Colon (tissue), 2 donors: ENCODE measurements at regions not wholly inside any gene's neighbourhood (a gene's known extent, or its start where the extent isn't known, plus 50 kb on each side); places are given as distances from the start of the nearest gene placed in this dataset.

Experiments
- FAIRE-seq: peaks from 2 replicates; lab custom pipeline; 2012; peaks lifted over from hg19 to GRCh38; lab: Jason Lieb, UNC
- donor health status: control.
- donor health status: control.

DNA sequence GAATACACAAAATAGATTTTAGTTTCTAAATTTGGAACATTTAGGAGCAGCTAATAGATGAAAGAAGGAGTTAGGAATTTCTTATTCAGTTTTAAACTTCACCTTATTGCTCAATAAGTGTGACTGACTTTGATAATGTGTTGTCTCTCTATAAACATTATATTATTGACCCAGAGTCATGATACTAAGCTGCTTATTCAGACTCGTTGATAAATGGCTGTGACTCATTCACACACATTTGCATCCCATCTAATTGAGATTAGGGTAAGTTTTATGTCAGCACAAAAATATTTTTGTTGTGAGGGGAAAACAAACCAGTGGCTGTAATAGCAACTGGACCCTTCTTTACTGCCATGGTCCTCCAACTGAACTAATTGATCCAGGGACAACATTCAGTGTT, 137.6 kb downstream of the GOLIM4 start:
- no peak for FAIRE-seq

DNA sequence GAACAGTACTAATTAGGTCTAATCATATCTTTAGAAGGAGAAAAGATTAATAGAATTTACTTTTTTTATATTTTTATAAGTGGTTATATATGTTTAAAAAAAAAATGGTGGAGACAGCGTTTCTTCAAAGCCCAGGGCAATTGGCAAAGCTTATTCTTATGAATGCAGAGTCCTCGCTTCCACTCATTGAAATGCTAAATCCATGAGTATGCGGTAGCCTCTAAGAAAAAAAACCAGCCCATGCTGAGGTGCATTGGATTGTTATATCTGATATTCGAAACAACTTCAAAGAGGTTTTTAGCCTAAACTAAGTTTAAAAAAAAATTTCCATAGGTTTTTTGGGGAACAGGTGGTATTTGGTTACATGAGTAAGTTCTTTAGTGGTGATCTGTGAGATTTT, 142.8 kb downstream of the GOLIM4 start:
- no peak for FAIRE-seq

DNA sequence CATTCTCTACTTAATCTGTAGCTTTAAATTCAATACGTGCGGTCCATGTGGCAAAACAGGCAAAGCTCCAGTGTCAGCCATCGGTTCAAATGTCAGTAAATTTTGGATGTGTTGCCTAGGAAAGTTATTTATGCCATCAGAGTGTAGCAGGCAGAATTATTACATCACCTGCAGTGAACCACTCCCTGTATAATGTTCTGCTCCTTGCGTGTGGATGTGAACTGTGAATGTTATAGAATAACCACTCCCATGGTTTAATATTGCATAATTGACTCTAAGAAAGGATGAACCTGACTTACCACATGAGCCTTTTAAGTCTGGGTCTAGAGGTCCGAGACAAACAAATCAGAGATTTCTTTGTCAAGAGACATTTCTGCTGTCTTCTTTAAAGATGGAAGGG, 145.5 kb downstream of the GOLIM4 start:
- FAIRE-seq, result no peak

DNA sequence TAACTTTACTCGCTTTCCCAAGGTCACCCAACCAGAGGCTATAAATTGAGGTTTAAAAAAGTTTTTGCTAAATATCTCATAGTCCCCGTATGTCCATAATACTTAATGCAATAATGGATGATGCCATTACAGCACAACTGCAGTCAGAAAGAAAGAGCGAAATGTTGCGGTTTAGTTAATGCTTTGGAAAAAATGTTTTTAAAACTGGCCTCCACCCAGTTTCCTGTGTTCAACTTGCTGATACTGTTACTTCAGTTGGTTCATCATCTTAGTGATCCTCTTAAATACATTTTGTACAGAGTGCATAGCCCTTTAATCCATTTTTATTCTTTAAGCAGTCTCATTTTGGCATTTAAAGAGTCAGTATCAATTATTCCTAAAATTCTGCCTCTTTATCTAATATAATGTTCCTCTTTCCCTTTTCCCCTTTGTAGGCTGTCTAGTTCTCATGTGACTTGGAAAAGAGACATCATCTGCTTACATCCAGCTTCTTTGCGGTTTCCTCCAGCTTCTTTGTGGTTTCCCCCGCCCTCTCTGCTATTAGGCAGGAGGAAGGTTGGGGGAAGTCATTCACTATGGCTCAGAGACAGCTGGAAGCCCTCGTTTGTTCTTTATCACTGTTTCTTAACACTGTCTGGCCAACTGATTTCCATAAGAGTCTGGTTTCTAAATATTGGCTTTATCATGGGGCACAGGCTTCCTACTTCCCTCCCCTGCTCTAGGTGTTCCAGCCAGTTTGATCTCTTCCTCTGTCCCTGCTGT, 154.3 kb downstream of the GOLIM4 start:
- FAIRE-seq, result no peak

DNA sequence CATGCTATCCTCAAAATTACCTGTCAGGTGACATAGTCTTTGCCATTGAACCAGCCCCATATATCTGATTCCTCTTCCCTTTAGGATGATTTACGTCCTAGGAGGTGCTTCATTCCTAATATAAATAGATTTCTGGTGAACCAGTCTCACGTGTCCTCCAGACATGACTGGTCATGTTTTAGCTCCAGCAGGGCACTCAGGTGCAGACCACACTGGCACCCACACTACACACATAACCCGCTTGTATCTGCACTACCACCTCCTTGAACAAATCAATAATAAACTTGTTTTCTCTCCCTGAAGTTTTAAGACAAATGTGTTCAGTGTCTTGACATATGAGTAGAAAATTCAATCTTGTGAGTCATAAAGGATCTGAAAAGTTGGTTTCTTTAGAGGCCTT, 155.5 kb downstream of the GOLIM4 start:
- FAIRE-seq, result no peak

DNA sequence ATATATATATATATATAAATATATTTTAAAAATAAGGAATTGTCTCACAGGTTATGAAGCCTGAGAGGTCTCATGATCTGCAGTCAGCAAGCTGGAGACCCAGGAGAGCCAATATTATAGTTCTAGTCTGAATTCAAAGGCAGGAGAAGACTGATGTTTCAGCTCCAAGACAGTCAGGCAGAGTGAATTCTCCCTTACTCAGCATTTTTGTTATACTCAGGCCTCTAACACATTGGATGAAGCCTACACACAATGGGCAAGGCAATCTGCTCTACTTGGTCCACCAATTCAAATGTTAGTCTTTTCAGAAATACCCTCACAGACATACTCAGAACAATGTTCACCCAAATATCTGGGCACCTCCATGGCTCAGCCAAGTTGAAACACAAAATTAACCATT, 157.2 kb downstream of the GOLIM4 start:
- FAIRE-seq, result no peak

DNA sequence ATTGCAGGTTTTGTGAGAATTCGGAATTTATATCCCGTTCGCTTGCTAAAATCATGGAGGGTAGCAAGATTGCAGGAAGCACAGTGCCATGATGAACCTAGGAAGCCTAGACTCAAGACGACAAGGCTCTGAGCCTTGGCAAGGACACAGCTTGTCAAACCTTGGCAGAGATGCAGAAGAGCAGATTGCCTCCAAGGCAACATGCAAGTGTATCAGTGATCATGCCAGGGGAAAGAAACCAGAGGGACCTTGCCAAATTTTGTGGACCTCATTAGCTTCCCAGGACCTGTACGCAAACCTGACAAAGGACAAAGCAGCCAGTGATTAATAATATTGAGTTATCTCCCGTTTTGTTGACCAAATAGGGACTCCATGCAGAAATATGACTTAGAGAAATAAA, 159.7 kb downstream of the GOLIM4 start:
- FAIRE-seq, result no peak

DNA sequence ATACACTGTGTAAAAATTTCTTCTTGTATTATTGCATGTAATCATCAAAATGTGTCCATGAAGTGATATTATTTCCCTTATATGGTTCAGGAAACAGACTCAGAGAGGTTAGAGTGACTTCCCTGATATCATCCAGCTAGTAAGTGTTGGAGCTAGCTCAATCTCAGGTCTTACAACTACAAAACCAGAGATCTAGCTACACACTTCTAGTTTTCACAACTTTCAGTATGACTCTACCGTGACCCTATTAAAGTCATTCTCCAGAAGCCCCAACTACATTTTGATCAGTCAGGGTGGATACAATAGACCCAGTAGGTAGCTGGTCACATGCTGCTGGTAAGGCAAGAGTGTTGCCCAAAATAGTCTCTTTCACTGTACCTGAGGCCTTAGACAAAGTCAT, 165.3 kb downstream of the GOLIM4 start:
- FAIRE-seq, result no peak

DNA sequence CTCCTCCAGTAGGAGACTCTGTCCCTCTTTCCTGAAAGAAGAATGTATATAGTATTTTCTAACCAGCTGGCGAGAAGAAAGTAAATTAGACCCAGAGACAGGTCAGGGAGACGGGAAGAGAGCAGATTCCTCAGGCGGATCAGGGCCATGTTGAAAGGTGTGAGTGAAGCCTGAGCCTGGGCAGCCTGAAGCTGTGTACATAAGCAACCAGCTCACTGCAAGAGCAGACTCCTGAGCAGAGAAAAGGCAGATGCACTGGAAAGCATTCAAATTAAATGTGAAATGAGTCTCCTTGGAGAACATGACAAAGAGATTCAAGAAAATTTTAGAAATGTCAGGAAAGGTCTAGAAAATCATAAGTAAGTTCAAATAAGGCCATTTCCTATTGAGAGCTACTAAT, 165.8 kb downstream of the GOLIM4 start:
- no peak for FAIRE-seq

DNA sequence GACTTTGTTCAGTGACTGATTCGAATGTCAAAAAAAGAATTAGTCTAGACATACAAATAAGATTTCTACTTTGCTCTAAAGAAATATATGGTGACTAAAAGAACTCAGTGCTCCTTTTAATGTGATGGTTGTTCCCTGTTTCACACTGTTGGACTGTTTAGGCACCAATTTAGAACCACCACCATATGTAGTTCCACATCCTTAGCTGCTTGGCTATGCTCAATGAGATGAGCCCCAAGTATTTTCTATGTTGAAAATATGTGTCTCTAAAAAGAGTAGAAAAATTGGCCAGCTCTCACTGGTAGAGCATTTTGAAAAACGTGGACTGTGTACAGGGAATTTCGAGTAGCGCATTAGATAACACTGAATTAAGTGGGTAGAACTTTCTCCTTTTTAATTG, 167.3 kb downstream of the GOLIM4 start:
- FAIRE-seq, result peak; percentile 36

DNA sequence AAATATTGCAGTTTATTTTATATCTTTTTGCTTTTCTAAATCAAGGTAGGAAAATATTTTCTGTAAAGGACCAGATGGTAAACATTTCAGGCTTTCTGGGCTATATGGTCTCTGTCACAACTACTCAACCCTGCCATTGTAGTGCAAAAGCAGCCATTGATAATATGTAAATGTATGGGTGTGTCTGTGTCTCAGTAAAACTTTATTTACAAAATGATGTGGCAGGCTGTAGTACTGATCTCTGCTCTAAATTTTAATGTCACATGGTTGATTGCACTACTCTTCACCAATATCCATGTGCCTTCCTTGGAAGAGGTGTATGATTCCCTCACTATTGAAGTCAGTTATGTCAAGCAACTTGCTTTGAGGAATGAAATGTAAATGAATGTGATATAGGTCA, 175.0 kb downstream of the GOLIM4 start:
- FAIRE-seq, result no peak

DNA sequence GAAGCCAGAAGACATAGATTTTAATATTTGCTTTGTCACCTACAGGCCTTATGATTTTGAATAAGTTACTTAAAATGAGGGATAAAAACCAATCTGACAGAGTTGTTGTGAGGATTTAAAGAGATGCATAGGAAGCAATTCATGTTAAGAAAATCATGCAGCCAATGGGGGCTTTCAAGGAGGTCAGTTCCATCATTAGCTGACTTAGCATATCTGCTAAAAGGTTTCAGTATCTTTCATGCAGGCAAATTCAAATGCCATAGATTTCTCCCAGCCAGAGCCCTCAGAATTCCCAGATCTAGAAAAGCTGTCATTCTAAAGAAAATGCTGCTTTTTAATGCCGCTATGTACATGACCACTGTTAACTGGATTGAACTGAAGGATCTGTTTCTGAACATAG, 176.1 kb downstream of the GOLIM4 start:
- FAIRE-seq, result no peak

DNA sequence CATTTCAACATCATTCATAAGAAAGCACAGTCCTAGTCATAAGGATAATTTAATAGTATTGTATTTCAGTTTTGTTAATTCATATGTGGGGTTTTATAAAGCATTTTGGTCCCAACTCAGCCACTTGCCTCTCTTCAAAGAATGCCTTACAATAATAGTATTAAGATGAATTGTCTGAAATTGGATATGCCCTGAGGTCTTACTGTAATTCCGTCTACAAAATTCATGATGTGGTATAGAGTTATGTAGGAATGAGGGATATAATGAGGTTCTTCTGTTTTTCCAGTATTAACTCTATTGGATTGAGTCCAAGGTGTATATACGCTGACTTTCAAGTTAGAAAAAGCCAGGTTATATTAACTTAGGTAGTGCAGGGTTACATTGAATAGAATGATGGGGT, 177.0 kb downstream of the GOLIM4 start:
- no peak for FAIRE-seq

DNA sequence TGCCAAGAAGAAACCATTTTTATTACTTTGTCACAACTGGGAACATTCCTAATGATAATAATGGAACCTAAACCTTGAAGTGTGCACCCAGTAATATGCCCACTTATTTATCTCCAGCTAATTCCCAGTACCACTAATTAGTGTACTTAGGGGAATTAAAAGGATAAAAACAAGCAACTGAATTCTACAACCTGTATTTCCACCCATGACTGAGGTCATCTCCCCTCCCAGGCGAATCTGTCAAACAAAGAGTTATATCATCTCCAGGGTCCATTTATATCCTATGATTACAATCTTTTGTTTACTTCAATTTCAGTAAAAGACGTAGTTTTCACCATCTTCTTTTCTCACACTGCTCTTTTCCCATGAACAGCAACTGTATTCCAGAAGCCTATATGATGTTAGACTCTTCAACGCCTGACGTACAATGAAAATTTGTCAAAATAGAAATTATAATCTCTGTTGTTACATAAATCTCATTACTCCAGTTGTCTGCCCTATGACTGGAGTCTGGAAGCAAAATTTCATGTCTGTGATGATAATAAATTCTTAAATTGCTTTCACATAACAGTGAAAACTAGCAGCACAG, 177.6 kb downstream of the GOLIM4 start:
- no peak for FAIRE-seq

DNA sequence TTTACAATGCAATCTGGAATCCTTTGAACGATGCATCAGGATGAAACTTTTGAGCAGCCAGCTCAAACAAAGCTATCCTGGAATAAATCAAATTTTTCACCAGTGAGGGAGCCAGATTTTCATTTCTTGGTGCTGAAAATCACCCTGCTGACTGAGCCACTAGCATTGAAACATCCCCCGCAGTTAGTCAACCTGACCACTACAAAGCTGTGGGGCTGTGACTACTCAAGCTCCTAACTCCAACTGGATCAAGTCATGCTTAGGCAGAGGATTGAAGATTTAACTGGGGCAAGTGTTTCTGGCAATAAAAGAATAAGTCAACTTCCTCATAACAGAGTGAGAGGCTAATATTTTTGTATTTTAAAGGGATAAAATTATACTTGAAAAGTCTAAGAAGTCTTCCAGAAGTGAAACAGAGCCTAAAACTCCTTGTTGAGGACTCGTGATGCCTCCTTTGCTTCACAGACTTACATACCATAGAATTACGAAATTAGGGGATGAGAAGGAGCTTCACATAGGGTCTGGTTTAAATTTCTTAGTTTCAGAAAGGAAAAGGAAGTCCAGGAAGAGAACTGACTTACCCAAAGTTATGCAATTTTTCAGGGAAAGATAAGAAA, 177.8 kb downstream of the SERPINI1 start:
- FAIRE-seq, result no peak

DNA sequence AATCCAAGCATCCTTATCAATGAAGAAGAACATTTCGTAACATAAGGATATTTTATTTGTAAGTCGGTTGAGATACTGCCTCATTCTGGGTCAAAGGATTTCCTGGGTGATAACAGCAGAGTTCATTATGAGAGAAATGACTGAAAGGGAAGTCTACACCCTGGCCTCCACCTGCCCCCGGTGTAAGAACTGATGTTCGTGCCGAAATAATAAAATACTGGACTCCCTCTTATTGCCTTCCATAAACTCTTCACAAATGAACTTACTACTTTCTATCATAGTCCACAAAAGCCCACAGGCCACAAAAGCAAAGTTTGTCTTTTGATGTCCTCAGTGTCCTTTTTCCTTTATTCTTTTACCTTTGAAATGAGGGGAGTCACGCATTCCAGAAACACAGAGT, 174.4 kb downstream of the SERPINI1 start:
- no peak for FAIRE-seq

DNA sequence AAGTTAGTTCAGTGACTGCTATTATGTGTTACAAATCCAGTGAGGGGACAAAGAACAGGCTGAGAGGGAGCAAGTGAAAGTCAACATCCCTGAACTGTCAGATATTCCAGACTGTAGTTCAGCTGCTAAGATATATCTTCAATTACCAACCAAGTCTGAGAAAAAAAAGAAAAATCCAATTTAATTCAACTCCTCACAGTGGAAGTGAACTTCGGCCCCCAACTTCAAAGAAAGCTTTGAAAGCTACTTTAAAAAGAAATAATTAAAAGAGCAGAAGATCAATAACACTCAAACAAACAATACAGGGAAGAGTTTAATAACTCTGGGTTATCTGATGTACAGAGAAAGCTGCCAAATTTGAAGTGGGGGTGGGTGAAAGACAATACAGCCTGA, 174.0 kb downstream of the SERPINI1 start:
- no peak for FAIRE-seq

DNA sequence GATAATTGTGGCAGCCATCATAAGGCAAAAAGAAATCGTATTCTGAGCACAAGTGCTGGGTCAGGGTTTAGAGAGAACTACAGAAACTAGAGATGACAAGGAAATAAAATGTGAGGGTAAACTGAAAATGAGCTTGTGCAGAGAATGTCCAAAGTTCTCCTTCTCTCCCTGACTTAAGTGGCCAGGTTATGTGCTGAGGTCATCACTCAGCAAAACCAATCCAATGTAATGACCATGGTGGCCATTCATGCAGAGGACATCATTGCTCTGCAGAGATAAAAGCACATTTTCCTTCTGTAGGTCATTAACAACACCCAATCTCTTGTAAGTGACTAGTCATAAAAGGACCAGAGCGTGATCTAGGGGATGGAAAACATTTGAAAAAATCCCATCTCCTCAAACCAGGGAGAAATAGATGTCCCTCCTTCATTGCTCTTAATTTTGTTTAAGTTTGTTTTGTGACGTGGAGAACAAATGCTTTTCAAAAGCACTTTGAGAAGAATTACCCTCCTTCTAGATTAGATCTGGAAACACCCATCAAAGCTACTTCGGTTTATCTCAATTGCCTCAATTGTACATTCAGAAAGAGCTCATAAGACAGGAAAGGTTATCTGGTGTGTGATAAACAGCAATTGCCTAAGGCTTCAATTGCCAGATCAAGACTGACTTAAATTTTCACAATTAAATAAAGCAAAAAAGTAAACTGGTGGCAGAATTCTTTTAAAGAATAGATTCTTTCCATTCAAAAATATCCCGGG, 173.4 kb downstream of the SERPINI1 start:
- FAIRE-seq, result no peak

DNA sequence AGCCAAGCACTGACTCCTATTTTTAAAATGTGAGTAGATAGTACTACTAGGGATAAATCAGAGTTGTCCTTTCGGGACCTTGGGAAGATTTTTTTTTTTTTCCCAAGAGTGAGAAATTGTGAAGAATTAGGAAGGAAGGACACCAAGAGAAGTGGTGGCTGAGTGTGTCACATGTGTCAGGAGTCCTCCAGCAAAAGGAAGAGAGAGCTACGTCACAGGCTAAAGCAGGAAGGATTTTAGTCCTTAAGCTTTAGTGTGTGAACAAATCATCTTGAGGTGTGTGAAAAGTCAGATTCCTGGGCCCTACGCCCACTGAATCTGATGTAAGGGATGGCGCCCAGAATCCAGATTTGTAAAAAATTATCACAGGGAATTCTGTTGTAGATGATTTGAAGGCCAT, 172.7 kb downstream of the SERPINI1 start:
- FAIRE-seq, result no peak

DNA sequence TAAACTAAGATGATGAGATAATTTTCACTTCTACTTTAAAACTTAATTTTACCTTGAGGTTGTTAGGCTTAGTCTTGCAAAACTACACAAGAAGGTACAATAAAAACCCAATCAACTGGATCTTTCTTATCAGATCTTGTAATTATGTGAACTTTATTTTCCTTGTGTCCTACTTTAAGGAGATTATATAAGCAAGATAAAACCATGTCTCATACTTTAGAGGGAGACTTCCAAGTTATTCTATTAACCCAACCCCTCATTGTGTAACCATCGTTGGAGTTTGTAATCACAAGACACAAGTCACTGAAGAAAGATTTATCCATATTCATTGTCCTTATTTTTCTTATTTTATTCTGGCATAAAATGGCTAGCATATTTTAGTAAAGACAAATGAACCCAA, 165.6 kb downstream of the SERPINI1 start:
- FAIRE-seq, result no peak

DNA sequence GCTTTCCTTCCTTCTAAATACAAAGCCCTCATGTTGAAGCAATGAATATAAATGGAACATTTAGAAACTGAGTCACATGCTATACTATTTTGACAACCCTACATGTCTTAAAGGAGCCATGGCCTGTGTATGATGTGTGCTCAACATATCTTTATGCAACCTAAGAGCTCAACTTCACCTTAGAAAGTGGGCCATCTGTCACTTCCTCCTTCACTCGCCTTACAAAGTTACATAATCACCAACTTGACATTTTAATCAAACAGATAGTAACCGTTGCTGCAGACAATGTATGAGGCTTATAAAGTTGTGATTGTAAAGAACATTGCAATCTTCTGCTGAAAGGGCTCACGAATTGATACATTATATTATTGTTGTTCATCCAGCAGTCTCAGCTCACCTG, 163.6 kb downstream of the SERPINI1 start:
- no peak for FAIRE-seq

DNA sequence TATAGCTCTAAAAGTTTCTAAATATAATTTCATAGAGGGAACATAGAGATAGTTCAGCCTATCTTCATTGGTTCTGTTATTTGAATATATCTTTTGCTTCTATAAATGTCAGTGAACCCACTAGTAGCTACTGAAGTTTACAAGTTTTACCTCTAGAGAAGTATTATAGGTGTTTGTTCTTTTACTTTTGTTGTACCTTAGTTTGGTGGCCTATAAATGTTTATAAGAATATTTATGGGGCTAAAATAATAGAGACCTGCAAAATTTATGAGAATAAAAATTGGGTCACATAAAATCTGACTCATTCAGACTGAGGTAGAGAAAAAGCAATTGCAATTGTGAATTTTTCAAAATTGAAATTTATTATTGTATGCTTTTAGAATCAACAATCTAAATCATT, 162.6 kb downstream of the SERPINI1 start:
- no peak for FAIRE-seq

DNA sequence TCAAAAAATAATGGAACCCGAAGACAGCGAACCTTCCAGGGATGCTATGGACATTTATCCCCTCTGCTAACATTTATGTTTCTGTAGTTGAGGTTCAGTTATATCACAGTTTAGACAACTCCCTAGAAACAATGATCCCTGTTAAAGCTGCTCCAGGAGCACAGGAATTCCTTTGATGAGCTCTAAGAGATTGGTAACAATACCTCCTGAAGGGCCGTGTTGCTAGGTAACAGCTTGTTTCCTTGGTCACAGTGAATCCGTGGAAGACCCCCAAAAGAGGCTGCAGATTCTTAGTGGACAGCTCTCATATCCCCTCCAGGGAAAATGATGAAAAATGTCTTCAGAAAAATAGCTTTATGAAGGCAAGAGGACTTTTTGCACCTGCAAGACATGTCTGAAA, 160.2 kb downstream of the SERPINI1 start:
- no peak for FAIRE-seq
